Gastroesophageal sphincter (tissue), 3 donors: ENCODE measurements at regions not wholly inside any gene's neighbourhood (a gene's known extent, or its start where the extent isn't known, plus 50 kb on each side); places are given as distances from the start of the nearest gene placed in this dataset.

Experiments used
- CTCF ChIP-seq, 4 experiments: fragments of 200-600 bp in 2 of 4; fragments of 450-650 bp in 2 of 4; sonication (generic) in 1 of 4; IDR thresholded peaks; one replicate each; pipeline ENCODE4 v1.5.1; 2017 to 2019; ENCODE audit warnings: antibody characterized with exemption in 4 of 4, mild to moderate bottlenecking in 2 of 4, moderate library complexity in 2 of 4
- EP300 ChIP-seq: sonication (generic); formaldehyde crosslinking; IDR thresholded peaks from one replicate; pipeline ENCODE4 v1.6.1; 2017; ENCODE audit warnings: antibody characterized with exemption, mild to moderate bottlenecking
- POLR2A ChIP-seq, 2 donors: fragments of 450-650 bp; IDR thresholded peaks; one replicate each; pipeline ENCODE4 v1.6.1; 2017; ENCODE audit warnings: antibody characterized with exemption in 2 of 2, mild to moderate bottlenecking in 2 of 2, moderate library complexity in 1 of 2
- POLR2AphosphoS5 ChIP-seq: sonication (generic); formaldehyde crosslinking; IDR thresholded peaks from one replicate; pipeline ENCODE4 v1.6.1; 2017; ENCODE audit warnings: antibody characterized with exemption

DNA sequence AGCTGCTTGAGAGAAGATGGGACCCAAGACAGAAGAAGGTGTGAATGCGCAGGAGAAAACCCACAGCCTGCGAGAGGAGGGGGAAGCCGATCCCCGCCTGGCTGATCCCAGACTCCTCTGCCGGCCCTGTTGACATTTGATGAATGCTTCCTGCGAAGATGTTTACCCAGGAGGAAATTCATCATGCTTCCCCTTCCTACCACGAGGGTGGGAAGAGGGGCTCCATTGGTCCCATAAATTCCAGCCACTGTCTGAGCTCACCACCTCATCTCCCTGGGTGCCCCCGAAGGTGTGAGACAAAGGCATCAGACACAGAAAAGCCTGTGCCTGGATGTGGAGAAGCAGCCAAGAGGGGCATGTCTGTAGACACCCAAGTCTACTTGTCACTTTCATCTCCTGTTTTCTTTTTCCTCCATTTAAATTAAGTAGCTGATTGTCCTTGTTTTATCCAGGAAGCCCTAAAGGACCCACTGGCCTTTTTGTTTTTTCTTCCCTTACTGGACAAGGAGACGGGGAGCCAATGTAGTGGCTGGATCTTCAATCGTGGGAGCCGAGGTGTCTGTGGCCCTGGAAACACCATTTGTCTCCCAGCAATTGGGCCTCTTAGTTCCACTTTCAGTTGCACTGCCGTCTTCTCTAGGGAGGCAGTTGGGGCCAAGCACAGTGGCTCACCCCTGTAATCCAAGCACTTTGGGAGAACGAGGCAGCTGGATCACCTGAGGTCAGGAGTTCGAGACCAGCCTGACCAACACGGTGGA lies 95.3 kb upstream of the HES1 start:
- no peak for TF ChIP-seq POLR2A (IDR thresholded peaks at IDR 0.05)
- TF ChIP-seq CTCF (IDR thresholded peaks at IDR 0.05) = no peak
- TF ChIP-seq EP300 = no peak
- TF ChIP-seq POLR2AphosphoS5 = no peak
